ENCODE measurements at regions not wholly inside any gene's neighbourhood (a gene's known extent, or its start where the extent isn't known, plus 50 kb on each side); places are given as distances from the start of the nearest gene placed in this dataset.

DNA sequence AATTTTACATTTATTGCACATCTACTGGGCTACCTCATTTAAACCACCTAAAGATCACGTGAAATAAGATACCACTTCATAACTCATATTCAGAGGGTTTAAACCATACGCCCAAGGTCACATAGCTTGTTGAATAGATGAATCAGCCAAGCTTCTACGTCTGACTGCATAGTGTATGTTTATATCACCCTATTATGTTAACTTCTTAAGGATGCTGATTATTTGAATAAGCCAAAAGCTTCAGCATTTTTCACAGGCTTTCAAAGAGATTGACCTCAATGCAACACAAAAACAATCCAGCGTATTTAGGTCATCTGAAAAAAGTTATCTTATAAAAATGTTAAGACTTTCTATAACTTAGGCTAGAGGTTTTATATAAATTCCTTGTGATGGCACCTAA is 373.8 kb downstream of the TGFB2 start:
- TF ChIP-seq, protein P1, sequence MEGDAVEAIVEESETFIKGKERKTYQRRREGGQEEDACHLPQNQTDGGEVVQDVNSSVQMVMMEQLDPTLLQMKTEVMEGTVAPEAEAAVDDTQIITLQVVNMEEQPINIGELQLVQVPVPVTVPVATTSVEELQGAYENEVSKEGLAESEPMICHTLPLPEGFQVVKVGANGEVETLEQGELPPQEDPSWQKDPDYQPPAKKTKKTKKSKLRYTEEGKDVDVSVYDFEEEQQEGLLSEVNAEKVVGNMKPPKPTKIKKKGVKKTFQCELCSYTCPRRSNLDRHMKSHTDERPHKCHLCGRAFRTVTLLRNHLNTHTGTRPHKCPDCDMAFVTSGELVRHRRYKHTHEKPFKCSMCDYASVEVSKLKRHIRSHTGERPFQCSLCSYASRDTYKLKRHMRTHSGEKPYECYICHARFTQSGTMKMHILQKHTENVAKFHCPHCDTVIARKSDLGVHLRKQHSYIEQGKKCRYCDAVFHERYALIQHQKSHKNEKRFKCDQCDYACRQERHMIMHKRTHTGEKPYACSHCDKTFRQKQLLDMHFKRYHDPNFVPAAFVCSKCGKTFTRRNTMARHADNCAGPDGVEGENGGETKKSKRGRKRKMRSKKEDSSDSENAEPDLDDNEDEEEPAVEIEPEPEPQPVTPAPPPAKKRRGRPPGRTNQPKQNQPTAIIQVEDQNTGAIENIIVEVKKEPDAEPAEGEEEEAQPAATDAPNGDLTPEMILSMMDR (IDR thresholded peaks at IDR 0.05; ENCODE audit: low read length), result no peak
- TF ChIP-seq EZH2 (optimal IDR thresholded peaks at IDR 0.05; ENCODE audit: low read depth, low read length), result no peak

Measured in MM.1S (cell line).